CD4-positive, alpha-beta T cell treated with Interleukin-6 at 100 ng/mL for 8 hours (primary cell): ENCODE measurements at regions not wholly inside any gene's neighbourhood (a gene's known extent, or its start where the extent isn't known, plus 50 kb on each side); places are given as distances from the start of the nearest gene placed in this dataset.
"Not testable (repeated sequence)": the region's sequence is repeated elsewhere in the genome, so short reads cannot be mapped to it uniquely, and the experiment has no call there.

Source experiments
- DNase-seq: peaks from one replicate; pipeline ENCODE4 v3.0.0-alpha.2; 2020; ENCODE audit warnings: mixed read lengths, low spot score

- no peak for DNase-seq
Observed at GRCh38 chr5:130580264-130580663, 584.8 kb downstream of the HINT1 start.

- DNase-seq: no peak
Observed at GRCh38 chr5:130578354-130578753, 586.7 kb downstream of the HINT1 start.

GRCh38 chr5:130571076-130571475 lies 594.0 kb downstream of the HINT1 start:
- no peak for DNase-seq

GRCh38 chr5:130568791-130569190 lies 596.3 kb downstream of the HINT1 start:
- DNase-seq: no peak

GRCh38 chr5:130555429-130555828 lies 609.6 kb downstream of the HINT1 start:
- DNase-seq: no peak

- DNase-seq: no peak
Observed at GRCh38 chr5:130550562-130550928, 614.5 kb downstream of the HINT1 start.

- no peak for DNase-seq
Observed at GRCh38 chr5:130549884-130550561, 615.0 kb downstream of the HINT1 start.

GRCh38 chr5:130546211-130546610 lies 618.8 kb downstream of the HINT1 start:
- no peak for DNase-seq

GRCh38 chr5:130545291-130545690 lies 619.8 kb downstream of the HINT1 start:
- no peak for DNase-seq

- no peak for DNase-seq
Observed at GRCh38 chr5:130541617-130542221, 623.3 kb downstream of the HINT1 start.

- no peak for DNase-seq
Observed at GRCh38 chr5:130536691-130537090, 628.4 kb downstream of the HINT1 start.

- no peak for DNase-seq
Observed at GRCh38 chr5:130532786-130533185, 628.5 kb downstream of the CHSY3 start.

- DNase-seq: no peak
Observed at GRCh38 chr5:130529511-130530485, 625.5 kb downstream of the CHSY3 start.

- DNase-seq: no peak
Observed at GRCh38 chr5:130529111-130529510, 624.8 kb downstream of the CHSY3 start.

- DNase-seq: no peak
Observed at GRCh38 chr5:130528474-130528873, 624.2 kb downstream of the CHSY3 start.

- DNase-seq: no peak
Observed at GRCh38 chr5:130526708-130527107, 622.4 kb downstream of the CHSY3 start.

GRCh38 chr5:130520211-130520610 lies 615.9 kb downstream of the CHSY3 start:
- DNase-seq: no peak

GRCh38 chr5:130514984-130515690 lies 610.9 kb downstream of the CHSY3 start:
- no peak for DNase-seq

- no peak for DNase-seq
Observed at GRCh38 chr5:130502702-130503101, 598.4 kb downstream of the CHSY3 start.

GRCh38 chr5:130501151-130501865 lies 597.0 kb downstream of the CHSY3 start:
- DNase-seq: no peak

- DNase-seq: not testable (repeated sequence)
Observed at GRCh38 chr5:130500495-130500894, 596.2 kb downstream of the CHSY3 start.

- DNase-seq: no peak
Observed at GRCh38 chr5:130496215-130496614, 592.0 kb downstream of the CHSY3 start.
